CD4-positive, alpha-beta T cell treated with Interleukin-17A for 1 hour (primary cell): ENCODE measurements at regions not wholly inside any gene's neighbourhood (a gene's known extent, or its start where the extent isn't known, plus 50 kb on each side); places are given as distances from the start of the nearest gene placed in this dataset.

Experiments
- DNase-seq: peaks from one replicate; pipeline ENCODE4 v3.0.0-alpha.2; 2020

DNA sequence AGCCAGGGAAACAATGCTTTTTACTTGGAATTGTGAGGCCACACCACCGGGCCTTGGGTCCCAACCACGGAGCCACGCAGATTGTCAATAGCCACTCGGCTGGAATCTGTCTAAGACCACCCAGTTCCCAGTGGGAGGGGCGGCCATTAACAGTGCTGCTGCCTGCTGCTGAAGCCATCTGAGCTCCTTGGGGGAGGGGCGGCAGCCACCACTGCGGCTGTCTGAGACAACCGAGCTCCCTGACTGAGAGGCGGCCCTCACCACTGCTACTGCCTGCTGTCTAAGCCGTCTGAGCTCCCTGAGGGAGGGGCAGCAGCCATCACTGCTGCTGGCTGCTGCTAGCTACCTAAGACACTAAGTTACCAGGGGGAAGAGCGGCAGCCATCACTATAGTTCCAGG lies 64.3 kb downstream of the DMRTA2 start:
- DNase-seq = no peak

GRCh38 chr1:50357186-50357585 lies 66.1 kb downstream of the DMRTA2 start:
- DNase-seq = no peak

GRCh38 chr1:50354813-50355212 lies 68.4 kb downstream of the DMRTA2 start:
- no peak for DNase-seq

- no peak for DNase-seq
These were observed 70.8 kb downstream of the DMRTA2 start for GRCh38 chr1:50352428-50352827.

DNA sequence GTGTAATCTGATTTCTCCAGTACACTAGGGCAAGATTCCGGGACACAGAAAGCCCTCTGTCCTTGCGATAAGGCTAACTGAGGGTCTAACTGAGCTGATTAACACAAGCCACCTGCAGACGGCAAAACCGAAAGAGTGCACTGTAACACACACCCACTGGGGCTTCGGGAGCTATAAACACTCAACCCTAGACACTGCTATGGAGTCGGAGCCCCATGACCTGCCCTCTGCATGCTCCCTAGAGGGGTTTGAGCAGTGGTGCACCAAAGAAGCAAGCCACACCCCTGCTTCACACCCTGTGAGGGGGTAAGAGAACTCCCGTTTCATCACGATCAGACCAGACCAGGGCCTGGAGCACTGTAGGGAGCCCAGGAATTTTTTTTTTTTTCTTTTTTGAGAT lies 72.4 kb downstream of the DMRTA2 start:
- DNase-seq = no peak

GRCh38 chr1:50350421-50350820 lies 72.8 kb downstream of the DMRTA2 start:
- no peak for DNase-seq

- DNase-seq = no peak
These were observed 74.0 kb downstream of the DMRTA2 start for GRCh38 chr1:50349242-50349565.

DNA sequence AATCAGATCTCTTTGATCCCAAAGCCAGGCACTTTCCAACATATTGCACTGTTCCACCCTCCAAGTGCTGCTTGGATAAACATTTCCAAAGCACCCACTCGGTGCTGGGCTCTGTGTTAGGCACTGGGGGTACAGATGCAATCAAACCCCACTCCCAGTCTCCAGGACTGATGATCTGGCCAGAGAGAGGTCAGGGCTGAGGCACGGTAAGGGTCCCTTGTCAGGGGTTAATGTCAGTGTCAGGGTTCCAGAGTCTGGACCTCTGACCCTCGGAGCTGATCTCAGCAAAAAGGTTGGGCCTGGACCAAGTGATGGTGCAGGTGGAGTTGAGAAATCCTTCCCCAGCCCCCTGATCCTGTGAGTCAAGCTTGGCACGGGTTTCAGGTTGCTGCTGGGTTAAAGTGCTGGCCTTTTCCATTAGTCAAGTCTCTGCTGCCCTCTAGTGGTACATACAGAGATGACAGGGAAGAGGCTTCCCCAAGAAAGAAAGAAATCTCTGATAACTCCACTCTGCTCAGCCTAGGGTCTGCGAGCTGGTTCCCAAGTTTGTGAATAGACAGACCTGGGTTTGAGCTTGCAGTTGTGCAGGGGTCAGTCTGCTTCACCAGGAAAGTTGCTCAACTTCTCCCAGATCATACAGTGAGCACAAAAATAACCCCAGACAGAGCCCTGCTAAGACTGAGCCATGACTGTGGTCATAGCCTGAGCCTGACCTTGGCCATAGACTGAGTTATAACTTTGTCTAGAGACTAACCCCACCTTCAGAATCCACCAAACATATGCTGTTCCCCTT lies 74.6 kb downstream of the DMRTA2 start:
- peak; percentile 58 for DNase-seq

GRCh38 chr1:50347933-50348332 lies 75.3 kb downstream of the DMRTA2 start:
- DNase-seq = no peak

GRCh38 chr1:50346621-50347020 lies 76.6 kb downstream of the DMRTA2 start:
- DNase-seq = no peak

- no peak for DNase-seq
These were observed 79.9 kb downstream of the DMRTA2 start for GRCh38 chr1:50343323-50343722.

DNA sequence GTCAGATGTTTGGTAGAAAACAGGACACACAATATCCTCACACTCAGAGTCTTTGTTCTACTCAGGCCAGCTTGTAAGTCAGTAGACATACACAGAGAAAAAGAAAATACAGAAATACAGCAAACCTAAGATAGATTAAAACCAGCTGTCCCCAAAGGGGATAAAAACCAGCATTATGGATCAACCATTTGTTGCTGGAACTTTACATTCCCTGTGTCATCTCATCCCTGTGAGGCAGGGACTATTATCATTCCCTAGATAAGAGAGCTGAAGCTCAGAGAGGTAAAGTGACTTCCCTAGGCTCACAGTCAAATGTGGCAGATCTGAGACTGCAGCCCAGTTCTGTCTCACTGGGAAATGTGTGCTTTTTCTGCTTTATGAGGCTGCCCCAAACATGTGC lies 80.7 kb downstream of the DMRTA2 start:
- DNase-seq = no peak

- no peak for DNase-seq
These were observed 88.2 kb downstream of the DMRTA2 start for GRCh38 chr1:50335036-50335435.

DNA sequence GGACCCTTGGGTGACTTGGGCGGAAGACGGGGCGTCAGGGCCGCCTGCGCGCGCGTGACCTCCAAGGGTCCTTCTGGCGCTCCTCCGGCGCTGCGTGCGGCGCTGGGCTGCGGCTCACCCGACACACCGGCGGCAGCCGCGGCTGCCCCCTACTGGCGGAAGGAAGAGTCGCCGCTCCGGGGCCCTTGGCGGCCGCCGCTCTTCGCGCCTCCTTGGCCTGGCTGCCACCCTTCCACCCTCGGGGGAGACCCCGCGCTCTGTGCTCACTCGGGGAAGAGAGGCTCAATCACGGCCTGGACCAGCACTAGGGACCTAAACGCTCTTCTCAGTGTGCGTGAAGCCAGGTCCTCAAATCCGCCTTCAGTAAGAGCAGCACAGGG lies 89.7 kb downstream of the DMRTA2 start:
- peak; percentile 40 for DNase-seq

GRCh38 chr1:50332941-50333594 lies 90.2 kb downstream of the DMRTA2 start:
- DNase-seq = peak; percentile 25

GRCh38 chr1:50329332-50329932 lies 93.8 kb downstream of the DMRTA2 start:
- no peak for DNase-seq

- DNase-seq = no peak
These were observed 94.7 kb downstream of the DMRTA2 start for GRCh38 chr1:50328552-50328951.

DNA sequence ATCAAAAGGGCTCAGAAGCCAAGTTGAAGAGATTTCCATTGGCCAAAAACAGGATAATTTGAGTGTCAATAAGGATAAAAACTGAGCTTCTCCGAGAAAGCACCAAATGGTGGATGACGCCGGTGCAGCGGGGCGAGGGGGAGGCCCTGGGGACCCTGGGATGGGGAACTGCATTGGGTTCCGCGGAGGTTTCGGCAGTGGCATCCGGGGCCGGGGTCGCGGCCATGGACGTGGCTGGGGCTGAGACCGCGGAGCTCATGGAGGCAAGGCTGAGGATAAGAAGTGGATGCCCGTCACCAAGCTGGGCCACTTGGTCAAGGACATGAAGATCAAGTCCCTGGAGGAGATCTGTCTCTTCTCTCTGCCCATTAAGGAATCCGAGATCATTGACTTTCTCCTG lies 97.2 kb downstream of the DMRTA2 start:
- no peak for DNase-seq

DNA sequence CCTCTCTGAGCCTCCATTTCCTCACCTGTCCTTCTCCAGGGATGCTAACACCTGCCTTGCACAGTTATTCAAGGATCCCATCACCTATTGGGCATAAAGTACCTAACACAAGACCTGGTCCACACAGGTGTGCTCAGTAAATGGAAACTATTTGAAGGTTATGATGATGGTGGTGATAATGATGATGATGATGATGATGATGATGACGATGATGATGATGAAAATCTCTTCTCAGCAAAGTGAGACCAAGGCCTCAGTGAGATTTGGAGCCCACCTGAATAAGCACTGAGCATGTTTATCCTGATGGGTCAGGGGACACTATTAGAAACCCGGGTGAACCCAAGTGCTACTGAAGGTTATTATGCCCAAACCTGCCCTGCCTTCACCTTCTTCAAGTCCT lies 100.7 kb downstream of the DMRTA2 start:
- no peak for DNase-seq

DNA sequence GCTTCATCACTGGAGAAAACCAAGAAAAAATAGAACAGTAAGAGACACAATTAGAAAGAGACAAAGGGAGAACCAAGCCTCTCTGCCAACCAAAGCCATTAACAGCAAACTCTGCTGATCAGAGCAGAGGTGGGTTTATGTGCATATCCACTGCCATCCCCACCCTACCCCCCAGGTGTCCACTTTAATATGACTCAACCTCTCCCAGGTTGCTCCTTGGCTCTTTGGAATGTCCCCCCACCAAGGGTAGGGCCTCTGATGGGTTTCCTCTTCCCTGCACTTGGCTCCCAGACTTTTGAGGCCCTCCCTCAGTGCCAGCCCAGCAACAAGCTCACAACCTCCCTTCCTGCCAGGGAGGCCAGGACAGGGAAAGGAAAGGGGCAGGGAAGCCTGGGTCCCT lies 104.8 kb downstream of the DMRTA2 start:
- DNase-seq = no peak

GRCh38 chr1:50308878-50309277 lies 114.4 kb downstream of the DMRTA2 start:
- DNase-seq = no peak

DNA sequence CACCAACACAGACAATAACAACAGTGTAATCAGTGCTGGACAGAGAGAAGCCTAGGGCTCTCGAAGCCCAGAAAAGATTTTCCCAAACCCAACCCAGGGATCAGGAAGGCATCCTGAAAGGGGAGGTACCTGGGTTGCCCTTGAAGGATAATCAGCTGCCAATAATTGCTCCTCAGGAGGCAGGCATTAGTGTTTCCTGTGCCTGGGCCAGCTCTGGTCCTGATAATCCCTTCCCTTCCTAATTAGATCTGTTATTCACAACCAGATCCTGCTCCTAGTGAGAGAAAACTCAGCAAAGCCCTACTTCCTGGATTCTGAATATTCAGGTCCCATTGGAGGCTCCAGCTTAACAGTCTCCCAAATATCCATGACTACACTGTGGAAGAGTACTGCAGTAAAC lies 117.4 kb downstream of the DMRTA2 start:
- no peak for DNase-seq

DNA sequence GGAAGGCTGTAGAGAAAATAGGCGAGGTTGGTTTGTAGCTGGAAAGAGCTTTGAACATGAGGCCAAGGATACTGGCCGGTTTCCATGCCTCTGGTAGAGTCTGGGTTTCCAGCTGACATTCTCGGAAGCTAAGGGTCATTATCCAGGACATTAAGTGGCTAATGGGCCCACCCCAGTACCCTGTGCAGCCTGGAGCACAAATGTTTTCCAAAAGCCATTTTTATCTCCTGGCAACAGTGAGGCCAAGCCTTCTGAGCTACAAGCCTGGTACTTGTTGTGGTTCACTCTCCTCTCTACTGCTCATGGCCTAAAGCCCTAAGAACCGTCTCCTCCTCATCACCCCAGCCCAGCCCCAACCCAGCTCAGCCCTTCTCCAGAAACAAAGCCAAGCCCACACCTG lies 122.9 kb downstream of the DMRTA2 start:
- no peak for DNase-seq

DNA sequence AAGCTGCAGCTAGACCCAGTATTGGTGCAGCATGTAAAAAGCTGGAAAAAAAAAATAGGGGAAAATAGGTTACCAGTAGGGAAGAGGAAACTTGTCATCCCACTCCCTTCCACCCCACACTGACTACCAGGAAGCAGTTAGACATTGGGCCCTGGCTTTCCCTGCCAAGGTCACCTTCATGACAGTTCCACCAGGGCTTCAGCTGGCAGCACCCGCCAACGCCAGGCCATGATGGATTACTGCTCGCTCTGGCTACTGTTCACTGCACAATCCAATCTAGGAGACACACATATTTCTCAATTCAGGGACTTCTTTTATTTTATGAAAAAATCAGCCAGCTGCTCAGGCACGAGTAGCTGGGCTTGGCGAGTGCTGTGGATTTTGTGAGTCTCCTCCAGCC lies 127.7 kb downstream of the DMRTA2 start:
- no peak for DNase-seq

DNA sequence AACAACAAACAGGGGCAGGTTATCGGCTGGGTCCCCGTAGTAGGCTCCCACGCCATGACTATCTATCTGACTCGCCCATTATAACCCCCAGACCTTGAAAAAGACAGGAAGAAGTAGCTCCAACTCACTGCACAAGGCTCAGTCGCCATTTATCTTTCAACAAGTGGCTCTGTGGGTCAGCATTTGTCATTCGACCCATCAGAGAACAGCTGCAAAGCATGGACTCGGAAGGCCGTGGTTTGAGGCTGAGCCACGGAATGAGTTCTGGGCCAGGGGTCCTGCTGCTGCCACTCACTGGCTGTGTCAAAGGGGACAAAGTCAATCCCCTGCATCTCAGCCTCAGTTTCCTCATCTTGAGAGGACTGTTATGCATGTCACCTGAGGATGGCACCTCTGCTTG lies 131.0 kb downstream of the DMRTA2 start:
- no peak for DNase-seq
